ENCODE measurements at regions not wholly inside any gene's neighbourhood (a gene's known extent, or its start where the extent isn't known, plus 50 kb on each side); places are given as distances from the start of the nearest gene placed in this dataset.

DNA sequence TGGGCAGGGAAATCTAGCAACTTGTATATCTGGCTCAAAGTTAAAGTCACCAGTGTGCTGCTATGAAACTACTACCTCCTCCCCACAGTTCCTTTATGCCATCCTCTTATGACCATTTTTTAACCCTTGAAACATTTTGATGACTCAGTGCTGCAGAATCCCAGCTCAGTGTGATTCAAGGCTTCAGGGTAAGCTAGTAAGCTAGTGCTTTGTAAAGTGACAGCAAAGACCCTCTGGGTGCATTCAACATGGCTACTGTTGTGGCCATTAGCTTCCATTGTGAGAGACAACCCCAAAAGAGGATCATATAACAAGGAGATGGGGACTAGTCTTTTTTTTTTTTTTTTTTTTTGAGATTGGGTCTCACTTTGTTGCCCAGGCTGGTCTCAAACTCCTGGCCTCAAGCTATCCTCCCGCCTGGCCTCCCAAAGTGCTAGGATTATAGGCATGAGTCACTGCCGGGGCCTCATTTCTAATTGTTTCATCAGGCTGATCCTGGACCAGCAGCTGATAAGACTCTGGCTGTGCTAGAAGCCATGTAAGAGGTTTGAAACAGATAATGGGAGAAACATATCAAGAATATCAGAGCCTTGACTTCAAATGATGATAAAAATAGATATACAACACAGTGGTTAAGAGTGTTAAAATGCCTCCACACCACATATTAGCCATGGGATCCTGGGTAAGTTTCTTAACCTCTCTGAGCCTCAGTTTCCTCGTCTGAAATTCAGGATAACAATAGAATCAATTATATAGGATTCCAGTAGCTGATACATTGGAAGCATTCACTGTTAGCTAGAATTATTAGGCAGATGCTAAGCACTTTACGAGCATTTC lies 65.7 kb upstream of the RTN4 start:
- no peak for TF ChIP-seq SP1 (IDR thresholded peaks at IDR 0.05)
- TF ChIP-seq FOXK2 (IDR thresholded peaks at IDR 0.05): no peak
- no peak for TF ChIP-seq L3MBTL2 (conservative IDR thresholded peaks at IDR 0.05)
- no peak for TF ChIP-seq BHLHE40 (IDR thresholded peaks at IDR 0.05; ENCODE audit: borderline replicate concordance)

All from HEK293T (cell line).